ENCODE measurements at regions not wholly inside any gene's neighbourhood (a gene's known extent, or its start where the extent isn't known, plus 50 kb on each side); places are given as distances from the start of the nearest gene placed in this dataset.
A peak's percentile ranks its signal among the peaks of the same experiment; 100 is the strongest.

- no peak for DNase-seq
Observed at GRCh38 chr12:25715102-25715501, 162.0 kb upstream of the LMNTD1 start.

- DNase-seq: no peak
Observed at GRCh38 chr12:25716842-25717241, 163.8 kb upstream of the LMNTD1 start.

GRCh38 chr12:25717552-25717951, 164.5 kb upstream of the LMNTD1 start:
- DNase-seq: no peak

GRCh38 chr12:25718081-25718731, 165.1 kb upstream of the LMNTD1 start:
- no peak for DNase-seq

GRCh38 chr12:25719505-25719904, 166.4 kb upstream of the LMNTD1 start:
- DNase-seq: no peak

- no peak for DNase-seq
Observed at GRCh38 chr12:25723336-25723735, 170.3 kb upstream of the LMNTD1 start.

- no peak for DNase-seq
Observed at GRCh38 chr12:25723921-25724491, 170.9 kb upstream of the LMNTD1 start.

GRCh38 chr12:25725470-25725869, 172.4 kb upstream of the LMNTD1 start:
- DNase-seq: no peak

- DNase-seq: no peak
Observed at GRCh38 chr12:25725931-25726330, 172.8 kb upstream of the LMNTD1 start.

- DNase-seq: no peak
Observed at GRCh38 chr12:25728056-25728595, 175.0 kb upstream of the LMNTD1 start.

GRCh38 chr12:25730489-25731349, 177.6 kb upstream of the LMNTD1 start:
- DNase-seq: no peak

- no peak for DNase-seq
Observed at GRCh38 chr12:25733541-25733940, 180.5 kb upstream of the LMNTD1 start.

GRCh38 chr12:25734529-25735180, 181.6 kb upstream of the LMNTD1 start:
- DNase-seq: no peak

GRCh38 chr12:25740617-25741016, 187.5 kb upstream of the LMNTD1 start:
- DNase-seq: no peak

- DNase-seq: no peak
Observed at GRCh38 chr12:25741917-25742316, 188.8 kb upstream of the LMNTD1 start.

- peak; percentile 2 for DNase-seq
Observed at GRCh38 chr12:25743679-25744215, 190.7 kb upstream of the LMNTD1 start.

- DNase-seq: no peak
Observed at GRCh38 chr12:25744313-25744712, 191.2 kb upstream of the LMNTD1 start.

- DNase-seq: no peak
Observed at GRCh38 chr12:25745281-25745680, 192.2 kb upstream of the LMNTD1 start.

GRCh38 chr12:25746131-25746530, 193.0 kb upstream of the LMNTD1 start:
- no peak for DNase-seq

- no peak for DNase-seq
Observed at GRCh38 chr12:25752710-25753309, 199.7 kb upstream of the LMNTD1 start.

GRCh38 chr12:25755136-25755970, 202.3 kb upstream of the LMNTD1 start:
- no peak for DNase-seq

- no peak for DNase-seq
Observed at GRCh38 chr12:25755971-25756260, 202.6 kb upstream of the RASSF8 start.
